ENCODE measurements at regions not wholly inside any gene's neighbourhood (a gene's known extent, or its start where the extent isn't known, plus 50 kb on each side); places are given as distances from the start of the nearest gene placed in this dataset.

GRCh38 chr17:72556944-72557826 lies 436.4 kb downstream of the SOX9 start (continued):
- no peak for TF ChIP-seq REST (IDR thresholded peaks at IDR 0.05; ENCODE audit: unreplicated experiment)
- no peak for TF ChIP-seq ZNF331 (CRISPR knock-in tag; IDR thresholded peaks at IDR 0.05; ENCODE audit: low read depth)
- no peak for TF ChIP-seq NANOG (IDR thresholded peaks at IDR 0.05; ENCODE audit: borderline replicate concordance)
- TF ChIP-seq CTCF (conservative IDR thresholded peaks at IDR 0.05; ENCODE audit: low read depth in 2 of 2) = peak; percentile 82 to 96
- TF ChIP-seq POLR2AphosphoS5 (IDR thresholded peaks at IDR 0.05; ENCODE audit: low read depth) = no peak
- TF ChIP-seq ZNF114 (CRISPR knock-in tag; IDR thresholded peaks at IDR 0.05) = no peak
- TF ChIP-seq ETS1 (IDR thresholded peaks at IDR 0.05) = no peak
- TF ChIP-seq JUNB (IDR thresholded peaks at IDR 0.05; ENCODE audit: unreplicated experiment) = no peak
- TF ChIP-seq STAT1 (IDR thresholded peaks at IDR 0.05; ENCODE audit: unreplicated experiment) = no peak
- TF ChIP-seq EZH2phosphoT487 (IDR thresholded peaks at IDR 0.05; ENCODE audit: unreplicated experiment) = no peak

GRCh38 chr17:72558971-72559476 lies 438.2 kb downstream of the SOX9 start:
- H3K79me2 ChIP-seq (replicated peaks; ENCODE audit: insufficient read depth) = no peaks in the 10 kb centered on the region
- no peaks in the 10 kb centered on the region for H3F3A ChIP-seq (replicated peaks; ENCODE audit: low read depth)
- no peak overlapping the region for H3K4me3 ChIP-seq
- ATAC-seq = no peak
- H3K27me3 ChIP-seq (ENCODE audit: insufficient read depth) = no peaks in the 10 kb centered on the region
- Mint-ChIP-seq H3K27ac (no peak overlapping the region), H3K9me3 (no peaks in the 10 kb centered on the region), H3K4me1 (peaks cover 5% of the 10 kb centered on the region; the same call in 2 of the 3 replicates), H3K4me3 (no peak overlapping the region), H3K27me3 (ENCODE audit: insufficient read depth, low read depth, poor library complexity) (peaks cover 2% of the 10 kb centered on the region), H3K36me3 (ENCODE audit: low read depth) (no peaks in the 10 kb centered on the region)
- H3K9me2 ChIP-seq (ENCODE audit: insufficient read depth) = no peaks in the 10 kb centered on the region
- no peak overlapping the region for H2AFZ ChIP-seq
- no peaks in the 10 kb centered on the region for H3K36me3 ChIP-seq (ENCODE audit: insufficient read depth)
- no peak overlapping the region for H3K4me2 ChIP-seq
- no peak for DNase-seq (ENCODE audit: low spot score)
- H4K20me1 ChIP-seq (replicated peaks; ENCODE audit: insufficient read depth) = no peaks in the 10 kb centered on the region
- no peak overlapping the region for H3K27ac ChIP-seq (ENCODE audit: low read depth)
- no peaks in the 10 kb centered on the region; the same call in 1 of the 2 replicates for H3K4me1 ChIP-seq (ENCODE audit: insufficient read depth)
- TF ChIP-seq EZH2 (IDR thresholded peaks at IDR 0.05; ENCODE audit: low read depth, unreplicated experiment) = no peak
- no peak for TF ChIP-seq ZNF462 (CRISPR knock-in tag; IDR thresholded peaks at IDR 0.05)

Data from GM23338 (cell line).